ENCODE measurements at regions not wholly inside any gene's neighbourhood (a gene's known extent, or its start where the extent isn't known, plus 50 kb on each side); places are given as distances from the start of the nearest gene placed in this dataset.

GRCh38 chr20:11277858-11278257 lies 604.1 kb upstream of the JAG1 start:
- TF ChIP-seq TAF1 (IDR thresholded peaks at IDR 0.05; ENCODE audit: borderline replicate concordance, insufficient read depth, low read length) (no peak), POLR2AphosphoS5 (IDR thresholded peaks at IDR 0.05; ENCODE audit: low read depth, low read length) (no peak)
